ENCODE measurements at regions not wholly inside any gene's neighbourhood (a gene's known extent, or its start where the extent isn't known, plus 50 kb on each side); places are given as distances from the start of the nearest gene placed in this dataset.

- TF ChIP-seq EZH2phosphoT487 (IDR thresholded peaks at IDR 0.05; ENCODE audit: insufficient read depth, low read depth) (no peak), EZH2 (IDR thresholded peaks at IDR 0.05; ENCODE audit: insufficient read depth, poor library complexity, severe bottlenecking) (no peak)
Measured at GRCh38 chr20:39886650-39887190, 802.3 kb downstream of the MAFB start.
